ENCODE measurements at regions not wholly inside any gene's neighbourhood (a gene's known extent, or its start where the extent isn't known, plus 50 kb on each side); places are given as distances from the start of the nearest gene placed in this dataset.
"Not testable (repeated sequence)": the region's sequence is repeated elsewhere in the genome, so short reads cannot be mapped to it uniquely, and the experiment has no call there.

DNA sequence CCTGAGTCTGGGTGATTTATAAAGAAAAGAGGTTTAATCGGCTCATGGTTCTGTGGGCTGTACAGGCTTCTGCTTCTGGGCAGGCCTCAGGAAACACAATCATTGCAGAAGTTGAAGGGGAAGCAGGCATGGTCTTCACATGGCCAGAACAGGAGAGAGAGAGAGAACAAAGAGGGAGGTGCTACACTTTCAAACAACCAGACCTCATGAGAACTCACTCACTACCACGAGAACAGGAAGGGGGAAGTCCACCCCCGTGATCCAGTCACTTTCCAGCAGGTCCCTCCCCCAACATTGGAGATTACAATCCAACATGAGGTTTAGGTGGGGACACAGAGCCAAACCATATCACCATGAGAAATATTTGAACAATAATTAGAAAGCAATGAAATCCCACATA lies 222.9 kb downstream of the FAM72C start:
- H3K27me3 Mint-ChIP-seq (ENCODE audit: unreplicated experiment), result no peaks in the 10 kb centered on the region
- DNase-seq, result no peak
- H3K27ac Mint-ChIP-seq (ENCODE audit: unreplicated experiment), result no peak overlapping the region
- H3K4me3 Mint-ChIP-seq (ENCODE audit: unreplicated experiment), result no peak overlapping the region
- TF ChIP-seq, protein P1, sequence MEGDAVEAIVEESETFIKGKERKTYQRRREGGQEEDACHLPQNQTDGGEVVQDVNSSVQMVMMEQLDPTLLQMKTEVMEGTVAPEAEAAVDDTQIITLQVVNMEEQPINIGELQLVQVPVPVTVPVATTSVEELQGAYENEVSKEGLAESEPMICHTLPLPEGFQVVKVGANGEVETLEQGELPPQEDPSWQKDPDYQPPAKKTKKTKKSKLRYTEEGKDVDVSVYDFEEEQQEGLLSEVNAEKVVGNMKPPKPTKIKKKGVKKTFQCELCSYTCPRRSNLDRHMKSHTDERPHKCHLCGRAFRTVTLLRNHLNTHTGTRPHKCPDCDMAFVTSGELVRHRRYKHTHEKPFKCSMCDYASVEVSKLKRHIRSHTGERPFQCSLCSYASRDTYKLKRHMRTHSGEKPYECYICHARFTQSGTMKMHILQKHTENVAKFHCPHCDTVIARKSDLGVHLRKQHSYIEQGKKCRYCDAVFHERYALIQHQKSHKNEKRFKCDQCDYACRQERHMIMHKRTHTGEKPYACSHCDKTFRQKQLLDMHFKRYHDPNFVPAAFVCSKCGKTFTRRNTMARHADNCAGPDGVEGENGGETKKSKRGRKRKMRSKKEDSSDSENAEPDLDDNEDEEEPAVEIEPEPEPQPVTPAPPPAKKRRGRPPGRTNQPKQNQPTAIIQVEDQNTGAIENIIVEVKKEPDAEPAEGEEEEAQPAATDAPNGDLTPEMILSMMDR (IDR thresholded peaks at IDR 0.05; ENCODE audit: partially characterized antibody, unreplicated experiment), result no peak
- H3K36me3 Mint-ChIP-seq (ENCODE audit: unreplicated experiment), result no peaks in the 10 kb centered on the region
- H3K4me1 Mint-ChIP-seq (ENCODE audit: low read depth, unreplicated experiment), result no peaks in the 10 kb centered on the region
- no peaks in the 10 kb centered on the region for H3K9me3 Mint-ChIP-seq (ENCODE audit: unreplicated experiment)

DNA sequence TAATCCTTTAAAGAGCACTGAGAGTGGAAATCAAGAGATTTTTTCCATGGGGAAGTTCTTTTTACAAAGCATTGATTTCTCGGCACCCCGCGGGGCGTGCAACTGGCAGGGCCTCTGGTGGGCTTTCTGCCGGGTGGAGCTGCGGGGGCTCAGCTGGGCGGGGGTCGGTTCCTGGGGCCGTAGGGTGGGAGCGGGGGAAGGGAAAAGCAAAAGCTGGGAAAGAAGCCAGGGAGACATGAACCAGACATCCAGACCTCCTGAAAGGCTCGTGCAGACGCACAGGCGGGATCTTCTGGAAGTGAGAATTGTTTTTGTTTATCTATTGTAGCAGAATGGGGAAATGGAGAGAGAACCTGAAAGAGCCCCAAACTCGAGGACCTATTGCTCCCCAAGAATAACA lies 235.2 kb downstream of the FAM72C start:
- peak; percentile 19 for DNase-seq
- TF ChIP-seq, protein P1 (IDR thresholded peaks at IDR 0.05; ENCODE audit: partially characterized antibody, unreplicated experiment), result no peak
- Mint-ChIP-seq H3K4me3 (ENCODE audit: unreplicated experiment) (peak overlapping the region; percentile 89), H3K4me1 (ENCODE audit: low read depth, unreplicated experiment) (no peaks in the 10 kb centered on the region), H3K27me3 (ENCODE audit: unreplicated experiment) (peaks cover 6% of the 10 kb centered on the region), H3K27ac (ENCODE audit: unreplicated experiment) (peak overlapping the region; percentile 64), H3K9me3 (ENCODE audit: unreplicated experiment) (peaks cover 4% of the 10 kb centered on the region), H3K36me3 (ENCODE audit: unreplicated experiment) (no peaks in the 10 kb centered on the region)

DNA sequence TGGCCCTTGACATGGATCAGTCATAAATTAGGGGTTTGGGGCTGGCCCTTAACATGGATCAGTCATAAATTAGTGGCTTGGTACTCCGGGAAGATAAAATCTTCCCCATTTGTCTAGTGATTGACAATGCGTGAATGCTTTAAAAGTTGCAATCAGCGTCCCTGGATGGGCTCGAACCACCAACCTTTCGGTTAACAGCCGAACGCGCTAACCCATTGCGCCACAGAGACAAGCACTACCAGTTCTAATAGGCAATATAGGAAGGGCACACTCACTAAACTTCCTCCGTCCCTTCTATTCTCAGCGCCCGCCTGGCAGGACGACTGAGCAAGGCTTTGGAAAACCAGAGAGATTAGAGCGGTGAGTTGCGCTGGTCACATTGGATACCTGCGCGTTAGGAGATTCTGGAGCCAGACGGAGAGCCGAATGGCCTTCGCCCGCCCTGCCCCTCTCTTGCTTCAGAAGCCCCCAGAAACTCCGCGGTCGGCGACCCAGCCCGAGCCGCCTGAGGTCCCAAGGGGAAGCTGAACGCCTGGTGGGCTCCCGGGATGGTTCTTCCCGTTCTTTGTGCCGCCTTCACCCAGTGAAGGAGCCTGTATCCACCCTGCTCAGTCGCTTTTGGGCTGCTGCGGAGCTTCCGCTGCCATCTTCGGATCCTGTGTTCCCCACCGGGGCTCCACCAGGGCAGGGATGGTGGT lies 235.9 kb downstream of the FAM72C start:
- Mint-ChIP-seq H3K9me3 (ENCODE audit: unreplicated experiment) (peaks cover 4% of the 10 kb centered on the region), H3K27ac (ENCODE audit: unreplicated experiment) (peak overlapping the region; percentile 64)
- peak; percentile 35 for DNase-seq

DNA sequence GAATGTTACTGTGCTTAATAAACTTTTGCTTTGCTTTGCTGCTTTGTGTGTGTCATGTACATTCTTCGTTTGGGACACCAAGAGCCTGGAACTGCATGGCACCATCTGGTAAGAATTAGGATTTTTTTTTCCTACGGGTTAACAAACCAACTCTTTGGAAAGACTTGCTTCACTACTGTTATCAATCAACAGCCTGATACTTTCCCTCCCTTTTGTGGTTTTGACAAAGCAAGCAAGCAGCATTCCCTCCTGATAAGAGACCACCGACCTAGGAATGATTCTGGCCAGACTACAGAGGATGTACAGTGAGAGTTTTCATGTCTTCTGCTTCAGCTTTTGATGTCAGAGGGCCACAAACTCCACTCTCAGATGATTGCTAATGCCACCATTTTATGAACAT lies 237.5 kb downstream of the FAM72C start:
- not testable (repeated sequence) for H3K27ac Mint-ChIP-seq (ENCODE audit: unreplicated experiment); H3K4me1 Mint-ChIP-seq (ENCODE audit: low read depth, unreplicated experiment); DNase-seq; H3K36me3 Mint-ChIP-seq (ENCODE audit: unreplicated experiment); H3K4me3 Mint-ChIP-seq (ENCODE audit: unreplicated experiment); H3K27me3 Mint-ChIP-seq (ENCODE audit: unreplicated experiment); H3K9me3 Mint-ChIP-seq (ENCODE audit: unreplicated experiment)

More for the DNA sequence above, 235.9 kb downstream of the FAM72C start:
- Mint-ChIP-seq H3K4me1 (ENCODE audit: low read depth, unreplicated experiment) (no peaks in the 10 kb centered on the region), H3K36me3 (ENCODE audit: unreplicated experiment) (no peaks in the 10 kb centered on the region), H3K4me3 (ENCODE audit: unreplicated experiment) (peak overlapping the region; percentile 89), H3K27me3 (ENCODE audit: unreplicated experiment) (peaks cover 6% of the 10 kb centered on the region)
- TF ChIP-seq, protein P1 (IDR thresholded peaks at IDR 0.05; ENCODE audit: partially characterized antibody, unreplicated experiment), result no peak

DNA sequence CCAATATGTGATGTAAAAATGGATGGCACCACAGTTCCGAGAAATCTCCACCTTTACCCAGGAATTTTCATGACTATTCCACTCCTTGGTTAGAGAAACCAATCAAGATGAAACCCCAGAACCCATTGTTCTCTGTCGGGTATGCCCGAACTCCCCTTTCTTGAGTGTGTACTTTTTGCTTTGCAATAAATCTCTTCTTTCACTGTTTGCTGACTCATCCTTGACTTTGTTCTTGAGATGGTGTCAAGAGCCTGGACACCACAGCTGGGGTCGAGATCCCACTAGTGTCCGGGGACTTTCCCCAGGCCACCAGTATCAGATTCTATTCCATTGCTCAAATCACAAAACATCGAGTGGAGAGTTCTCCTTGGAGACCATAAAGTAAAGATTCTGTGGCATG lies 240.9 kb downstream of the FAM72C start:
- not testable (repeated sequence) for H3K4me1 Mint-ChIP-seq (ENCODE audit: low read depth, unreplicated experiment); H3K27me3 Mint-ChIP-seq (ENCODE audit: unreplicated experiment); H3K9me3 Mint-ChIP-seq (ENCODE audit: unreplicated experiment); DNase-seq; H3K36me3 Mint-ChIP-seq (ENCODE audit: unreplicated experiment)
- H3K27ac Mint-ChIP-seq (ENCODE audit: unreplicated experiment), result peak overlapping the region; percentile 73
- peak overlapping the region; percentile 43 for H3K4me3 Mint-ChIP-seq (ENCODE audit: unreplicated experiment)

DNA sequence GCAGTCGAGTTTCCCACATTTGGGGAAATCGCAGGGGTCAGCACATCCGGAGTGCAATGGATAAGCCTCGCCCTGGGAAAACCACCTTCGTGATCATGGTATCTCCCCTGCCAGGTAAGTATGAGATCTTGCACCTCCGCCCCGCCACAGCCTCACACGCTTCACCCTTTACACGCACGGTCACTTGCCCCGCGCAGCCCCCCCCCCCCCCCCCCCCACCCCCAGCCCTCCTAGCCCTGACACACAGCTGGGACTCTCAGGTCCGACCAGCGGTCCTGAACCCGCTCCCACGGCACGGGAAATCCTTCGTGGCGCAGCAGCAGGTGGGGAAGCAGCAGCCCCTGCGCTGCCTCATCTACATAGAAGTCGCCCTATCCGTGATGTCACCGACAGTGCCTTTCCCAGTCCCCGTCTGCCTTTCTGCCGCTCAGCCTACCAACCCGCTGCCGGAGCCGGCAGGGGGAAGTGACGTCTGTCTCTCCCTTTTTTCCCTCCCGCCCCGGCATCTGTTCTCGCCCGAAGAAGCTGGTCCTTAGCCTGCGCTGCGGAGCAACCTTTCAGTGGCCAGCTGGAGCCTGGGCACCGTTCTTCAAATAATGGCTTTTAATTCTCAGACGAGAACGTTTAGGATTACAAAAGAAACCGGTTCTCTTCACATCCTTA lies 242.2 kb downstream of the FAM72C start:
- not testable (repeated sequence) for H3K4me3 Mint-ChIP-seq (ENCODE audit: unreplicated experiment); H3K27me3 Mint-ChIP-seq (ENCODE audit: unreplicated experiment); H3K36me3 Mint-ChIP-seq (ENCODE audit: unreplicated experiment); H3K4me1 Mint-ChIP-seq (ENCODE audit: low read depth, unreplicated experiment); H3K9me3 Mint-ChIP-seq (ENCODE audit: unreplicated experiment)
- peak overlapping the region; percentile 91 for H3K27ac Mint-ChIP-seq (ENCODE audit: unreplicated experiment)
- peak; percentile 28 for DNase-seq

DNA sequence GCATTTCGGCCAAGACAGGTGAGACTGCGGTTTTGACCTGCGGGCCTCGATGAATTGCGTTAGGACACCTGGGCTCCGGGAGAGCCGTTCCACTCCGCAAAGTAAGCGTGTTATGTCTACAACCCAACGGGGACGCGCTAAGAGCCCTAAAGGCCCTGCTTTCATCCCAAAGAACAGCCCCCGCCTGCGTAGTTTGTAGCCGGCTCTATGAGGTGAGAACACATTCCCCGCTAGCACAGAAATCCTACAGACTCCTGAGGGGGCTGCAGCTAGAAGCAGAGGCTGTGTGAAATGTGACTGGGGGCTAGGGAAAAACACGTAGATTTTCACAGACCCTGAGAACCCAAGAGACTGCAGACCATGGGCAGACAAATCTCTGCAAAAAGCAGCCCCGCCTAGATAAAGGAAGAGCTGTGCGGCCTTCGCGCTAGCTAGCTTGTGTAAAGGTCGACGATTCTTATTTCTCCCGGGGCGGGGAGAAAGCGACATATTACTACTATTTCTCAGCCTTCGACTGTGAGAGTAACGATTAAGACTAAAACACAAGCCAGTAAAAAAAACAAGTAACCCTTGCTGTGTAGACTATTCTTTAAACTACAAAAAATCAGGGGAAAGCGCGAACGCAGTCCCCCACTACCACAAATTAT lies 242.9 kb downstream of the FAM72C start:
- H3K36me3 Mint-ChIP-seq (ENCODE audit: unreplicated experiment); H3K27ac Mint-ChIP-seq (ENCODE audit: unreplicated experiment); H3K27me3 Mint-ChIP-seq (ENCODE audit: unreplicated experiment); H3K4me1 Mint-ChIP-seq (ENCODE audit: low read depth, unreplicated experiment); H3K4me3 Mint-ChIP-seq (ENCODE audit: unreplicated experiment); DNase-seq; H3K9me3 Mint-ChIP-seq (ENCODE audit: unreplicated experiment): not testable (repeated sequence)

Data from glutamatergic neuron (in vitro differentiated cells).